Fibroblast of skin of abdomen (primary cell): ENCODE measurements at regions not wholly inside any gene's neighbourhood (a gene's known extent, or its start where the extent isn't known, plus 50 kb on each side); places are given as distances from the start of the nearest gene placed in this dataset.
"Not testable (repeated sequence)": the region's sequence is repeated elsewhere in the genome, so short reads cannot be mapped to it uniquely, and the experiment has no call there.

Source experiments
- DNase-seq: peaks from one replicate; pipeline ENCODE4 v3.0.0-alpha.2; 2013

DNA sequence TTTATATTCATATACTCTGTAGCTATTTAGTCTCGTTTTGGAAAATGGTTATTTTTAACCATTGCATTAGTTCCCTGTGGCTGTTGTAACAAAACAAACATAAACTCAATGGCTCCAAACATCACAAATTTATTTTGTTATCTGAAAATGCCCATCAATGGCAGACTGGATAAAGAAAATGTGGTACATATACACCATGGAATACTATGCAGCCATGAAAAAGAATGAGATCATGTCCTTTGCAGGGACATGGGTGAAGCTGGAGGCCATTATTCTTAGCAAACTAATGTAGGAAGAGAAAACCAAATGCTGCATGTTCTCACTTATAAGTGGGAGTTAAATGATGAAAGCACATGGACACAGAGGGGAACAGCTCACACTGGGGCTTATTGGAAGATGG is 938.7 kb downstream of the NLGN4X start:
- DNase-seq: not testable (repeated sequence)

DNA sequence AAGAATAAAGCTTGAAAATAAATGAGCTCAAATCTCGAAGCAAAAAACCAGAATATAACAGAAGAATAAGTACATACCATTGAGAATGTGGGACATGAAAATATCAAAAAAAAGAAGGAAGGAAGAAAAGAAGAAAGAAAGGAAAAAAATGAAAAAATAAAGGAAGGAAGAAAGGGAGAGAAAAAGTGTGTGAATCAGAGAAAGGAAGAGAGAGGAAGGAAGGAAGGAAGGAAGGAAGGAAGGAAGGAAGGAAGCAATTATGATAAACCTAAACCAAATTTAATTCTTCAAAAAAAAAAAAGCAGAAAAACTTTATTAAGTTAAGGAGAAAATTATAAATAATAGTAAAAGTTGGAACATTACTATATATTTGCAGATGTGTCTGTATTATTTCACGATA is 949.8 kb downstream of the NLGN4X start:
- DNase-seq: no peak

- no peak for DNase-seq
Observed at GRCh38 chrX:5265324-5265850, 963.3 kb downstream of the NLGN4X start.

DNA sequence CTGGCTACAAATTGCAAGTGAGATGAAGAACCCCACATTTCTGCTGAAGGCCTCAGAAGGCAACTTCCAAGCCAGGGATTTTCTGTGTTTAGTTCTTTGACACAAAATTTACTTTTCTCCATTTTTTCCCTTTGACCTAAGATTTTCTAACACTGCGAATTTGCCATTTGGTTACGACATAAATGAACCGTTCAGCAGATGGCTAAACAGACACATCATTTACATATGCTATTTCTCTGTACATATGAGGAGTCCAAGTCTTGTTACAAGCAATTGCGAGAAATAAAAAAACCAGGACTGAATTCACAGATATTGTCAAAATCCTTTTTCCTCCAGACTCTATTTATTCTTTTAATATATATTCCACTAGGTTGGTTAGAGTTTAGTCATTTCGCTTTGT is 978.6 kb downstream of the NLGN4X start:
- no peak for DNase-seq

DNA sequence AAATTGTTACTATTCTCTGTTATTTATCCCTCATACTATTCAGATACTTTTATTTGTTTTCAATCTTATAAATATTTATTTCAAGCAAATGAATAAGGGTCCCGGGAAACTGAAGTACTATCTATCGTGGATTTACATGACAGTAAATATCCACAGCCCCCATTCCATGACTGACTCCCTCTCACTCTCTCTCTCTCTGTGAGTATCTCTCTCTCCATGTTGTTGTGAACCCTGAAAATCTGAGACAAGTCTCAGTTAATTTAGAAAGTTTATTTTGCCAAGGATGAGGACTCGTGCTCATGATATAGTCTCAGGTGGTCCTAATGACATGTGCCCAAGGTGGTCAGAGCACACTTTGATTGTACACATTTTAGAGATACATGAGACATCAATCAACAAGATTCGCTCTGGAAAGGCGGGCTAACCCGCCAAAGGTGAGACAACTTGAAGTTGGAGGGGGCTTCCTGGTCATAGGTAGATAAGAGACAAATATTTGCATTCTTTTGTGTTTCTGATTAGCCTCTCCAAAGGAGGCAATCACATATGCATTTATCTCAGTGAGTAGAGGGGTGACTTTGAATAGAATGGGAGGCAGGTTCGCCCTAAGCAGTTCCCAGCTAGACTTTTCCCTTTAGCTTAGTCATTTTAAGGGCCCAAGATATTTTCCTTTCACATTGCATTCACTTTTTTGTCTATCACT is 986.4 kb downstream of the NLGN4X start:
- no peak for DNase-seq

DNA sequence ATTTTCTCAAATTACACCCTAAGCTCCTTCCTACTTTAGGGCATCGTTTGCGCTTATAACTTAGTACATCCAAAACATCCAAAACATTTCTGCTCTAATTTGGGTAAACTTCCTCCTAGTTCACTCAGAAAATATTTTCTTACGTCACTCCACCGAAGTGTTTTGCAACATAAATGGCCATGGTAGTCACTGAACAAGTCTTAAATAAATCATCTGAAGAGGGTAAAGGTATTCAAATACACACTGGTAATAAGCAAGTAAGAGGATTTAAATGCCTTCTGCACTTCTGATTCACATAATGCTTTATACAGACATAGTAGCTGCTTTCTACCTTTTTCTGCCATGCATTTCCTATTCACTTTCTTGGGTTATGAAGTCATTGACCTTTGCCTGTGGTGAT is 991.9 kb downstream of the NLGN4X start:
- no peak for DNase-seq

GRCh38 chrX:5236096-5236495 is 992.6 kb downstream of the NLGN4X start:
- no peak for DNase-seq

- no peak for DNase-seq
Observed at GRCh38 chrX:5233830-5234229, 994.8 kb downstream of the NLGN4X start.

- no peak for DNase-seq
Observed at GRCh38 chrX:5220421-5220820, 1008.2 kb downstream of the NLGN4X start.

DNA sequence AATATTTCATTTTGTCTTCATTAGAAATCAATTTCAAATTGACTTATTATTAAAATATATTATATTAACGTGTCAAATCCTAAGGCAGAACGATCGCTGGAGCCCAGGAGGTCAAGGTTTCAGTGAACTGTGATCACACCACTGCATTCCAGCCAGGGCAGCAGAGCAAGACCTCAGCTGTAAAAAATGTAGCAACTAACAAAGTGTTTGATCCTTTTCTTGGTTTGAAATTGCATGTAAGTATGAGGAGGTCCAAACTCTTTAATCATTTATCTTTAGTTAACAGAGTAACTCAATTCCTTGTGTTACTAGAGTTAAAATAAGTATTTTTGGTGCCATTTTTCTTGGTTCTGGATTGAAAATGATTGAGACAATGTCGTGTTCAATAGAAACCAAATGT is 1033.9 kb downstream of the NLGN4X start:
- no peak for DNase-seq

GRCh38 chrX:5180135-5180741 is 1048.4 kb downstream of the NLGN4X start:
- no peak for DNase-seq

GRCh38 chrX:5176766-5177165 is 1051.9 kb downstream of the NLGN4X start:
- DNase-seq: no peak

- DNase-seq: no peak
Observed at GRCh38 chrX:5163663-5164062, 1065.0 kb downstream of the NLGN4X start.

DNA sequence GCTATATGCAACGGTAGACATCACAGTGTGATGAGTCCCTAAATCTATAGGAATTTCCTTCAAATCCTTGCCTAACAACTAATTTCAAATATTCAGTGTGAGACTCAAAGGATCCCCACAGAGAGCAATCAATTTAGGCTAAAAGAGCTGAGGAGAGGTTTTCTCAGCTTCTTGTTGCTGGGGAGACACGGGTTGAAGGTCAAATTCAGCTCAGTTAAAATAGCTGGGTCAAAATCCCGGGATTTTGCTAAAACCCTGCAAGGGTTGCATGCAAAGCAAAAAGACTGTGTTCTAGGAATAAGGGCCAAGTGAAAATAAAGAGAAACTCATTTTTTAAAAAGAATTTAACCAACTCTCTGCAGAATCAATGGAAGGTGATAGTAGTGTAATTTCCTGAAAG is 1073.4 kb downstream of the NLGN4X start:
- no peak for DNase-seq

GRCh38 chrX:5145957-5146356 is 1082.7 kb downstream of the NLGN4X start:
- no peak for DNase-seq

DNA sequence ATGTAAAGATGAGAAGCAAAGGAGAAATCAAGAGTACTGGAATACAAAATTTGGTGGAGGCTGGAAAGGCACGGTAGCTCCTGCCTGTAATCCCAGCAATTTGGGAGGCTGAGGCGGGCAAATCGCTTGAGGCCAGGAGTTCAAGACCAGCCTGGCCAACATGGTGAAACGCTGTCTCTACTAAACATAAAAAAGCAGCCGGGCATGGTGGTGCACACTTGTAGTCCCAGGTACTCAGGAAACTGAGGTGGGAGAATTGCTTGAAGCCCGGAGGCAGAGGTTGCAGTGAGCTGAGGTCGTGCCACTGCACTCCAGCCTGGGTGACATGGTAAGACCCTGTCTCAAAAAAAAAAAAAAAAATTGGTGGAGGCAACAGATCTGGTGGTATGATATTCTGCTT is 1086.0 kb downstream of the NLGN4X start:
- DNase-seq: no peak

DNA sequence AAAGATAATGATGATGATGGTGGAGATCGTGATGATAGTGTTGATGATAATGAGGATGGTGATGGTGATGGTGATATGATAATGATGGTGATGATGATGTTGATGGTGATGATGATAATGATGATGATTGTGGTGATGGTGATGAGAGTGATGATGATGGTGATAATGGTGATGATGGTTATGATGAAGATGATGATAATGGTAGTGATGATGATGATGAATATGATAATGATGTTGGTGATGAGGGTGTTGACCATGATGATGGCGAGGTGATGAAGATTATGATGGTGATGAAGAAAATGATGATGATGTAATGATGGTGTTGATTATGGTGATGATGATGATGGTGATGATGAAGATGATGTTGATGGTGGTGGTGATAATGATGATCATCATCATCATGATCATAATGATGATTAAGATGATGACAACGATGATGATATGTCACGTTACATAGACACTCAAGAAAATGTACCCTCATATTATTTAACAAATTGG is 1106.4 kb downstream of the NLGN4X start:
- DNase-seq: no peak

DNA sequence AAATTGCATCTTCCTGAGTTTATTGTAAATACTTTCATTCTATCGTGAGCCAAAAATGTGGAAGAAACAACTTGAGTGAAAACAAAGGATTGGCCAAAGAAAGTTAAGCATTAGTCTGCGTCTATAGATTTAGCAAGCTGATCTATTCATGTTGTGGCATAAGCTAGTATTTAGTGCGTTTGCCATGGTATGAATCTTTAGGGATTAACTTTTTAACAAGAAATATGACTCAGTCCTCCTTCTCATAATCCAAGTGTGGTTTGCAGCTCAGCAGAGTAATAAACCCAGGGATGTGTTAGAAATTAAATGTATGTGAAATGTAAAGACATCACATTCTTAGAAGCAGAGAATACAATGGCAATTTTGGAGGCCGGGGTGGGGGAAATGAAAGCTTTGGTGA is 1110.9 kb downstream of the NLGN4X start:
- DNase-seq: peak; percentile 0

GRCh38 chrX:5113128-5113527 is 1115.5 kb downstream of the NLGN4X start:
- DNase-seq: no peak

GRCh38 chrX:5100004-5100403 is 1128.7 kb downstream of the NLGN4X start:
- no peak for DNase-seq

- no peak for DNase-seq
Observed at GRCh38 chrX:5086388-5086787, 1142.3 kb downstream of the NLGN4X start.

- DNase-seq: no peak
Observed at GRCh38 chrX:5084279-5084678, 1144.4 kb downstream of the NLGN4X start.

GRCh38 chrX:5082705-5083104 is 1146.0 kb downstream of the NLGN4X start:
- DNase-seq: no peak

GRCh38 chrX:5080791-5081190 is 1147.9 kb downstream of the NLGN4X start:
- no peak for DNase-seq
